ENCODE measurements at regions not wholly inside any gene's neighbourhood (a gene's known extent, or its start where the extent isn't known, plus 50 kb on each side); places are given as distances from the start of the nearest gene placed in this dataset.

DNA sequence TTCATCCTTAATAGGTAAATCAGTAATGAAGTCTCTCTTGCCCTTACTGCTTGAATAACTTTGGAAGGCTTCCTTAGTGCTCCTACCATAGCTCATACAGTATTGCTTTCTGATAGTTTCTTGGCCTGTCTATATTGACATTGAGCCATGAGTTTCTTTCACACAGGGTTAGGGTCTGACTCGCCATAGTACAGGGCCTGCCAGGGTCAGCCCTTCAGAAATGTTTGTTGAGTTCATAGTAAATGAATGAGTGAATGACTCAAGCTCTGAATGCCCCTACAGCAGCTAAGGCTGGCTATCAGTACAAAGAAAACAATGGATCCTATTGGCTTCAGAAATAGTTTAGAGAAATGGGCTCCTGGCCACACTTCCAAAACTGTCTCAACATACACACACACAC lies 65.0 kb upstream of the LRATD1 start:
- Histone ChIP-seq H3K27me3 (no peaks in the 10 kb centered on the region), H3K36me3 (no peaks in the 10 kb centered on the region), H3K9me3 (no peaks in the 10 kb centered on the region), H3K27ac (no peak overlapping the region), H3K4me3 (no peak overlapping the region), H3K4me1 (no peaks in the 10 kb centered on the region)
- TF ChIP-seq, protein P1, sequence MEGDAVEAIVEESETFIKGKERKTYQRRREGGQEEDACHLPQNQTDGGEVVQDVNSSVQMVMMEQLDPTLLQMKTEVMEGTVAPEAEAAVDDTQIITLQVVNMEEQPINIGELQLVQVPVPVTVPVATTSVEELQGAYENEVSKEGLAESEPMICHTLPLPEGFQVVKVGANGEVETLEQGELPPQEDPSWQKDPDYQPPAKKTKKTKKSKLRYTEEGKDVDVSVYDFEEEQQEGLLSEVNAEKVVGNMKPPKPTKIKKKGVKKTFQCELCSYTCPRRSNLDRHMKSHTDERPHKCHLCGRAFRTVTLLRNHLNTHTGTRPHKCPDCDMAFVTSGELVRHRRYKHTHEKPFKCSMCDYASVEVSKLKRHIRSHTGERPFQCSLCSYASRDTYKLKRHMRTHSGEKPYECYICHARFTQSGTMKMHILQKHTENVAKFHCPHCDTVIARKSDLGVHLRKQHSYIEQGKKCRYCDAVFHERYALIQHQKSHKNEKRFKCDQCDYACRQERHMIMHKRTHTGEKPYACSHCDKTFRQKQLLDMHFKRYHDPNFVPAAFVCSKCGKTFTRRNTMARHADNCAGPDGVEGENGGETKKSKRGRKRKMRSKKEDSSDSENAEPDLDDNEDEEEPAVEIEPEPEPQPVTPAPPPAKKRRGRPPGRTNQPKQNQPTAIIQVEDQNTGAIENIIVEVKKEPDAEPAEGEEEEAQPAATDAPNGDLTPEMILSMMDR (IDR thresholded peaks at IDR 0.05): no peak
- intact Hi-C loops (cut with DNase I): no loop called here
- DNase-seq (ENCODE audit: low spot score in 2 of 2): no peak

DNA sequence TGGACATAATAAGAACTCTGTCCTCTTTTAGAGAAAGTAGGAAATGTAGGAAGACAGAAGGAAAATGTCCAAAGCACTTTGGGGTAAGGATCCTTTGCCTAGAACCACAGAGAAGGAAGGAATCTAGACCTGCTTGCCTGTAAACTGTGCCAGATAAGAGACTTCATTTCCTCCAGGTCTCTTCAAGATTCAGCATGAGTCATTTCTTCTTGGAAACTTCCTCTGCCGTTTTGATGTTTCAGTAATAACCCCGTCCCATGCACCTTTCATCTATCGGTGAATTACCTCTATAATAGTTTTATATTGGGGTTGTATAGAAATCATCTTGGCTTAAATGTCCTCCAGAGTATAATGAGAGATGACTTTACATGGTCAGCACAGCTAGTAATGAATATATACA lies 63.2 kb upstream of the LRATD1 start:
- Histone ChIP-seq H3K27ac (no peak overlapping the region), H3K36me3 (no peaks in the 10 kb centered on the region), H3K4me1 (no peaks in the 10 kb centered on the region), H3K4me3 (no peak overlapping the region), H3K9me3 (no peaks in the 10 kb centered on the region), H3K27me3 (no peaks in the 10 kb centered on the region)
- intact Hi-C loops (cut with DNase I): no loop called here
- no peak for DNase-seq (ENCODE audit: low spot score in 2 of 2)
- TF ChIP-seq, protein P1 (IDR thresholded peaks at IDR 0.05): no peak

DNA sequence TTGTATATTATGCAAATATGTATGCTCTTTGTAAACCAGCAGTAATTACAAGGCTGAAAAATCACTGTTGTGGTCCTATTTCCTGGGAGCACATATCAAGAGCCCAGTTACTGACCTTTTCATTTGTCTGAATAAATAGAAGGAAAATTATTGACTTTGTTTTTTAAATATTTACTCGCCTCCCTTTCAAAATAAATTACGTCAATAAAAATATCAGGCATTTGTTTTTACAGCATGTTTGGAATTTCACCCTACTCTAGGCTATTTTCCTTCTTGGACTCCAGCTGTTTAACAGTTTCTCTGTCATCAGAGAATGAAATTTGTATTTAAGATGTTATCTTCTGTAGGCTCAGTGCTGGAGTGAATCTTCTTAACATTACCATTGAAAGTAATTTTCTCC lies 59.9 kb upstream of the LRATD1 start:
- TF ChIP-seq, protein P1 (IDR thresholded peaks at IDR 0.05): no peak
- H3K9me3 ChIP-seq: no peaks in the 10 kb centered on the region
- no peaks in the 10 kb centered on the region for H3K36me3 ChIP-seq
- no peak overlapping the region for H3K27ac ChIP-seq
- H3K4me1 ChIP-seq: no peaks in the 10 kb centered on the region
- no peak overlapping the region for H3K4me3 ChIP-seq
- no peaks in the 10 kb centered on the region for H3K27me3 ChIP-seq
- intact Hi-C loops (cut with DNase I): no loop called here
- no peak for DNase-seq (ENCODE audit: low spot score in 2 of 2)

DNA sequence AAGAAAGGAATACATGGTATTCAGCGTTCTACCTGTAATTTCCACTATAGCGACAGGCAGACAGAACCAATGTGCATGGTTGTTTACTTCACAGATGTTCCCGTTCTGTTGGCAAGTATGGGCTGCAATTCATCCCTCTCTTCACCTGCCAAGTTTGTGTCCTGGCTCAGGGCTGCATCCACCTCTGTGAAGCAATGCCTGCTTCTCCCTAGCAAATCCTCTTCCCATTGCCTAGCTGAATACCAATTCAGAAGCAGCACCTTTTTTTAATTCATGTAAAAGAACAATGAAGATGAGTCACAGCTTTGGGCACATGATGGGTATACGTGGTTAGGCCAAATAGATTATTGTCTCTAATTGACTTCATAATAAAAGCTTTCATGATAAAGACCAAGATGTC lies 54.7 kb upstream of the LRATD1 start:
- Histone ChIP-seq H3K4me1 (no peaks in the 10 kb centered on the region), H3K36me3 (no peaks in the 10 kb centered on the region), H3K4me3 (no peak overlapping the region), H3K27me3 (no peaks in the 10 kb centered on the region), H3K9me3 (no peaks in the 10 kb centered on the region), H3K27ac (no peak overlapping the region)
- no peak for DNase-seq (ENCODE audit: low spot score in 2 of 2)
- intact Hi-C loops (cut with DNase I): no loop called here
- TF ChIP-seq, protein P1 (IDR thresholded peaks at IDR 0.05): no peak
